ENCODE measurements at regions not wholly inside any gene's neighbourhood (a gene's known extent, or its start where the extent isn't known, plus 50 kb on each side); places are given as distances from the start of the nearest gene placed in this dataset.
"Not testable (repeated sequence)": the region's sequence is repeated elsewhere in the genome, so short reads cannot be mapped to it uniquely, and the experiment has no call there.

DNA sequence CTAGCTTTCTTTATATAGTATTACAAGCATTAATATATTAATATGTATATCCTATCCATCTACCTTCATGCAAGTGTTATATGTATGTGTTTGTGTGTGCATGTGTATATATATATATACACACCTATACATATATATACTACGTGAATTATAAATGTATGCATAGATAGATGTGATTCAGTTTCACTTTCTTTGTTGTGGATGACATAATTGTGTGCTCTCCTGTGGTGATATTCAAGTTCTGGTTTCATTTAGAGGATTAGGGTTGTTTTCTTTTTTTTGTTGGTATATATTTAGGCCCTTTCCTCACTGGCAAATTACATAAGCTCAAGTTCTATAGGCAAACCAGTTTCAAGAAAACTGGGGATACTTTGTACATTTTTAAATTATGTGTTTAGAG lies 225.7 kb upstream of the FANCL start:
- Histone ChIP-seq H3K4me2 (no peak overlapping the region), H4K20me1 (no peaks in the 10 kb centered on the region), H3K36me3 (no peaks in the 10 kb centered on the region), H3K9ac (no peak overlapping the region), H3K9me3 (no peaks in the 10 kb centered on the region), H3K27me3 (no peaks in the 10 kb centered on the region), H3K4me3 (no peak overlapping the region), H3K27ac (no peak overlapping the region), H3K4me1 (peaks cover 11% of the 10 kb centered on the region)
- no peak for TF ChIP-seq Cebpa-rat (IDR thresholded peaks at IDR 0.05)

DNA sequence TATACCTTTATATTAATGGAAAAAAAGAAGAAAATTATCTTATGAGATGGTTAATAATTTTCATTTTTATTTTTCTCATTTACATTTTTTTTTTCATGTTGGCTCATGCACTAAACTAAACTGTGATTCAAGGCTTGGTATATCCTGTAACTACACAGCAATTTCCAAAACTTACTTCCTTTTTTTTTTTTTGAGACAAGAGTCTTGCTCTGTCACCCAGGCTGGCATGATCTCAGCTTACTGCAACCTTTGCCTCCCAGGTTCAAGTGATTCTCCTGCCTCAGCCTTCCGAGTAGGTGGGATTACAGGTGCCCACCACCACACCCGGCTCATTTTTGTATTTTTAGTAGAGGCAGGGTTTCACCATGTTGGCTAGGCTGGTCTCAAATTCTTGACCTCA lies 224.9 kb upstream of the FANCL start:
- H3K4me1 ChIP-seq, result peaks cover 11% of the 10 kb centered on the region
- H3K36me3 ChIP-seq, H3K27ac ChIP-seq, H4K20me1 ChIP-seq, H3K4me3 ChIP-seq, H3K4me2 ChIP-seq, H3K27me3 ChIP-seq, H3K9me3 ChIP-seq, H3K9ac ChIP-seq: not testable (repeated sequence)

DNA sequence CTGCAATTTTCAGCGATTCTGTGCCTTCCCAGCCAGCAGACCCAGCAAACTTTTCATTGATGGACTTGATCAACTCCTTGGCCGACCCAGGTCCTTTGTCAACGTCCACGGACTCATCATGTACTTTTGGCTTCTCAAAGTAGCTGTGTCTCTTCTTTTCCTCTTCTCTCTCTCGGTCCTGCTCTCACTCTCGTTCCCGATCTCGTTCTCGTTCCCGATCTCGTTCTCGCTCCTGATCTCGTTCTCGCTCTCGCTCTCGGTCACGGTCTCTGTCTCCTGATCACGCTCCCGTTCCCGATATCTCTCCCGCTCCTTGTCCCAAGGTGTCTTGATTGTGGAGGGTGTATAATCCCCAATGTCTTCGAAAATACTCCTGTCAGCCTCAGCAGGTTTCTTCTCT lies 219.5 kb upstream of the FANCL start:
- Histone ChIP-seq H3K27me3 (no peaks in the 10 kb centered on the region), H3K4me1 (no peaks in the 10 kb centered on the region), H3K9ac (no peak overlapping the region), H3K36me3 (no peaks in the 10 kb centered on the region), H4K20me1 (no peaks in the 10 kb centered on the region), H3K4me3 (no peak overlapping the region), H3K27ac (no peak overlapping the region), H3K4me2 (no peak overlapping the region), H3K9me3 (no peaks in the 10 kb centered on the region)
- TF ChIP-seq Cebpa-rat (IDR thresholded peaks at IDR 0.05), result no peak

DNA sequence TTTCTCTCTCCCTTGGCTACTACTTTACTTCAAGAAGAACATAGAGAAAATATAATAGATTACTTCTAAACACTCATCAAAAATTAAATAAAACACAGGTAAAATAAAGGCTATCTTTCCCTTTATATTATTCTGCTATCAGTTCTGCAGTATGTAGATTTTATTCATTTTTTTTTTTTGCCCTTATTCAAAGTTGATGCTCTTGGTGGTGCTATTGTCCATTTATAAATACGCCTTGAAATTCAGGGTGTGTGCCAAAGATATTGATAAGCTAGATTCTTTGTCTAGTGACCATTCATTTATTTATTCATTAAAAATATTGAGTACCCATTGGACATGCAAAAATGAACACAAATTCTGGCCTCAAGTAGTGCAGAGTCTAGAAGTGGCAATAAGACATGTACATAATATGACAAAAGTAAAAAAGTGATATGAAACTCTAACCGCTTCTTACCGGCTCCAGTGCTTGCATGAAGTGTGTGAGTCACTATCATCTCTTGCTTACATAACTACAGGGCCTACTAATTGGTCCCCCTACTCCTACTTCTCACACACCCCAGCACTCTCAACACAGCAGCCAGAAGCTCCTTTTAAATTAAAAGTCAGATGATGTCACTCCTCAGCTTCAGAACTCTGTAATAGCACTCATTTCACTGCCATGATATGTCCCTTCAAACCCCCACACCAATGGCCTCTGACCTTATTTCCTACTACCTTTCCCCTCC lies 208.3 kb upstream of the FANCL start:
- no peaks in the 10 kb centered on the region for H3K27me3 ChIP-seq
- no peak overlapping the region for H3K9ac ChIP-seq
- no peak overlapping the region for H3K27ac ChIP-seq
- H3K9me3 ChIP-seq, result no peaks in the 10 kb centered on the region
- no peaks in the 10 kb centered on the region for H4K20me1 ChIP-seq
- TF ChIP-seq Cebpa-rat (IDR thresholded peaks at IDR 0.05), result no peak
- no peaks in the 10 kb centered on the region for H3K4me1 ChIP-seq
- H3K36me3 ChIP-seq, result no peaks in the 10 kb centered on the region
- H3K4me3 ChIP-seq, result no peak overlapping the region
- H3K4me2 ChIP-seq, result no peak overlapping the region

DNA sequence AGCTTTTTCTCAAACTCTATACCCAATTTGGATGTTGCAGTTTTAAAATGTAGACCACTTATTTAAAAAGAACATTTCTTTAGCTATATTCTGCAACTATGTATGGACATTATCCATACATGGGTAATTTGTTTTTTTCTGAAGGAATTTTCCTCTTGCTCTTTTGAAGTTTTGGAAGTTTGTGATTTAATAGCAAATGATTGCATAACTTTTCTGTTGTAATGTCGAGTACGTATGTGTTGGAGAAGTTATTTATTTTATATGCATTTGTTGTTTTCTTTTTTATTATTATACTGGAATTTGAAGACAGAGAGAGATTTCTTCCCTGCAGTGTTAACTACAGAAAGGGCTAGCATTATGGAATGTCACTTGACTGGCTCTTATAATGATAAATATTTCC lies 207.7 kb upstream of the FANCL start:
- no peaks in the 10 kb centered on the region for H3K9me3 ChIP-seq
- H3K4me2 ChIP-seq, result no peak overlapping the region
- H3K27ac ChIP-seq, result no peak overlapping the region
- no peaks in the 10 kb centered on the region for H3K4me1 ChIP-seq
- no peaks in the 10 kb centered on the region for H3K36me3 ChIP-seq
- no peak overlapping the region for H3K4me3 ChIP-seq
- H3K27me3 ChIP-seq, result no peaks in the 10 kb centered on the region
- no peaks in the 10 kb centered on the region for H4K20me1 ChIP-seq
- H3K9ac ChIP-seq, result no peak overlapping the region
- no peak for TF ChIP-seq Cebpa-rat (IDR thresholded peaks at IDR 0.05)

DNA sequence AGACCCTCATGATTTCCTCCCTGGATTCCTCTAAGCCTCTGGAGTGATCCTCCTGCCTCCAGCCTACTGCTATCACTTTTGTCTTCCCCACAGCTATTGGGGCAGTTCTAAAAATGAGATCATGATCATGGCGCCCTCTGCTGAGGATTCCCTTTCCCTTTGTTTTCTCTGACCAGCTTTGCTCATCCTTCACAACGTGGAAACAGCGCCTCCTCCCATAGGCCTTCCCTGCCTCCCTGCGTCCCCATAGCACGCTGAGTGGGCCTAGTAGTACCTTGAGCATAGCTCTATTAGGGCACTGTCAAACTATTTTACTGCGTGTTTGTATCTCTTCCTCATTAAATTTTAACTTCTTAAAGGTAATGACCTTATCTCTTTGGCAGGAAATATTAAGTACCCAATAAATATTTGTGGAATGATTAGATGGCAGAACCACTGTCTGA lies 207.0 kb upstream of the FANCL start:
- Histone ChIP-seq H4K20me1 (no peaks in the 10 kb centered on the region), H3K27me3 (no peaks in the 10 kb centered on the region), H3K27ac (no peak overlapping the region), H3K4me2 (no peak overlapping the region), H3K4me1 (no peaks in the 10 kb centered on the region), H3K4me3 (no peak overlapping the region), H3K9ac (no peak overlapping the region), H3K9me3 (no peaks in the 10 kb centered on the region), H3K36me3 (no peaks in the 10 kb centered on the region)
- TF ChIP-seq Cebpa-rat (IDR thresholded peaks at IDR 0.05), result no peak

DNA sequence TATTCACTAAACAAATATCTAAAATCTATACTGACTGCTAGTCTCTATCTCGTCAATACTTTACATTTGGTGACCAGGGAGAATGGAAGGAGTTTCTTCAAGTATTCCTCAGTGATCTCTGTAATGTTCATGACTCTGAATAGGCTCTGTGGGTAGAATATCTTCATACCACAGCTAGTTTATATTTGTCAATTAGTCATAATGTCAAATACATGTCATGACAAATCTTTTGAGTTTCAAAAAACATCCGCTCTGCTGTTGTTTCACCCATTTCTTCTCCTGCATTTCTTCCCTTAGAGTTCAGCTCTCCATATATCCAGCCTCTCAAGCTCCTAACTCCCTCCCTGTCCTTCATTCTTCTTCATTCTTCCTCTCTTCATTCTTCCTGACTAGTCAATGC lies 206.5 kb upstream of the FANCL start:
- no peak overlapping the region for H3K4me3 ChIP-seq
- no peak overlapping the region for H3K27ac ChIP-seq
- no peaks in the 10 kb centered on the region for H4K20me1 ChIP-seq
- no peak for TF ChIP-seq Cebpa-rat (IDR thresholded peaks at IDR 0.05)
- no peak overlapping the region for H3K4me2 ChIP-seq
- H3K9me3 ChIP-seq, result no peaks in the 10 kb centered on the region
- no peaks in the 10 kb centered on the region for H3K36me3 ChIP-seq
- no peak overlapping the region for H3K9ac ChIP-seq
- H3K4me1 ChIP-seq, result no peaks in the 10 kb centered on the region
- H3K27me3 ChIP-seq, result no peaks in the 10 kb centered on the region

DNA sequence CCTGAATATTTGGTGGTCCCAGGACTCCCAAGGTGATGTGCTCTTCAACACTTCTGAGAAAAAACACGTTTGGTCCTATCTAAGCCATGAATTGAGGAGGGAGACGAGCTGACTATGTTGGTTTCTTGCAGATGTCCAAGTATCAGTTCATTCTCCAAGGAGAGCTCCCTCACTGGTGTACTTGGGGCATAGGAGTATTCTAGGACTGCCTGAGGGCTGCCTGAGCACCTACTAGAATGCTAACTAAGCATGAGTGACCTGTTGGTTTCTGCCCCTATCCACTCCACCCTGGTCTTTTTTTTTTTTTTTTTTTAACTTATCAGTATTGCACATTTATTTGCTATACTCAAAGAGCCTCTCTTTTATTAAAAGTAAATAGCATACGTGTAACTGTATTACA lies 200.5 kb upstream of the FANCL start:
- H3K36me3 ChIP-seq, result no peaks in the 10 kb centered on the region
- no peak overlapping the region for H3K4me2 ChIP-seq
- H3K4me3 ChIP-seq, result no peak overlapping the region
- H4K20me1 ChIP-seq, result no peaks in the 10 kb centered on the region
- no peak overlapping the region for H3K9ac ChIP-seq
- no peak overlapping the region for H3K27ac ChIP-seq
- H3K9me3 ChIP-seq, result no peaks in the 10 kb centered on the region
- no peak for TF ChIP-seq Cebpa-rat (IDR thresholded peaks at IDR 0.05)
- no peaks in the 10 kb centered on the region for H3K4me1 ChIP-seq
- no peaks in the 10 kb centered on the region for H3K27me3 ChIP-seq

DNA sequence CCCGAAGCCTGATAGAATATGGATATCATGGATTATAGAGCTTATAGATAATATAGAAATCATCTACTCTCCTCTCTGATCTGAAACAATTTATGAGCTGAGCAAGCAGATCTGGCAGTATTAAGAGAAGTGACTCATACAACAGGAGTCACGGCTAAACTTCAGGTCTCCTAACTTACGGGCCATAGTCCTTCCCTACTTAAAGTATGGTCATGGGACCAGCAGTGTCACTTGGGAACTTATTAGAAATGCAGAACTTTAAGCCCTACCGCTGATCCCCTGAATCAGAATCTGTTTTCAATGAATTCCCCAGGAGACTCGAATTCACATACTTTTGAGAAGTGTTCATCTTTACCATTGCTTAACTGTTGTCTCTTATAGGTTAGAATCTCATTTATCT lies 195.7 kb upstream of the FANCL start:
- Histone ChIP-seq H3K36me3 (no peaks in the 10 kb centered on the region), H3K9ac (no peak overlapping the region), H3K4me1 (no peaks in the 10 kb centered on the region), H3K4me2 (no peak overlapping the region), H4K20me1 (no peaks in the 10 kb centered on the region), H3K9me3 (no peaks in the 10 kb centered on the region), H3K4me3 (no peak overlapping the region), H3K27me3 (no peaks in the 10 kb centered on the region; the same call in 1 of the 2 replicates), H3K27ac (no peak overlapping the region)
- no peak for TF ChIP-seq Cebpa-rat (IDR thresholded peaks at IDR 0.05)

DNA sequence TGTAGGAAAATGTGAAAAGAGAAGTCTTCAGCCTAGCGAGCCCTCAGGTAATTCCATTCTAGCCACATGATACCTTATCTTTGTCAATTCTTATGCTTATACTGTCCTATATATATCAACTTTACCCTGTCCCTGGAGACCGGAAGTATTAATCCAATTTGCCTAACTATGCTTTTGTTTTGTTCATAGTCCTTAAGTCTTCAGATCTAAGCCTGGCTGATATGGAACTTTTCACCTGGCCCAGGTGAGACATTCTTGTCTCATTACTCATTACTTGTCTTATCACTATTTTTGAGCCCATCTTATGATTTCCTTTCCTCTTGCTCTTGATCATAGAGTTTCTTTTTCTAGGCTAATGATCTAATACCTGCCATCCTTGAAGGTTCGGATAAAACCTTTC lies 194.1 kb upstream of the FANCL start:
- TF ChIP-seq Cebpa-rat (IDR thresholded peaks at IDR 0.05), result no peak
- H3K9ac ChIP-seq, result no peak overlapping the region
- no peaks in the 10 kb centered on the region; the same call in 1 of the 2 replicates for H3K27me3 ChIP-seq

DNA sequence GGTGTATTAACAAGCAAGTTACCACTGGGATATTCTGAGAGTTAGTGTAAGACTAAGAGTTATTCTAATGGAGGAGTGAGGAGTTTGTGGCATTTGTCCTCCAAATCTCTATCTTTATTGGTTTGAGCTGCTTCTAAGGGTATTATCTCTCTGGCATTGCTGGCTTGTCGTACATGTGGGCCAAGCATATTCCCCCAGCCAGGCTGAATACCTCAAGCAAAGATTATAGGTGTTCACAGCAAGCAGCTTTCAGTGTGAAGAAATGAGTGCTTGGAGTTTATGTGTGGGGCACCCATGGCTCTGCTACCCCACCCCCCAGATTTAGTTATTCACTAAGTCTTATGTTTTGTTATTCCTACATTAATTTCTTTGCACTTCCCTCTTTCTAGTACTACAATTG lies 193.6 kb upstream of the FANCL start:
- Histone ChIP-seq H3K4me3 (no peak overlapping the region), H3K4me2 (no peak overlapping the region), H3K27me3 (no peaks in the 10 kb centered on the region; the same call in 1 of the 2 replicates), H3K9me3 (no peaks in the 10 kb centered on the region), H3K9ac (no peak overlapping the region), H3K36me3 (no peaks in the 10 kb centered on the region), H3K27ac (no peak overlapping the region), H3K4me1 (no peaks in the 10 kb centered on the region), H4K20me1 (no peaks in the 10 kb centered on the region)
- no peak for TF ChIP-seq Cebpa-rat (IDR thresholded peaks at IDR 0.05)

More for the DNA sequence above, 194.1 kb upstream of the FANCL start:
- no peaks in the 10 kb centered on the region for H4K20me1 ChIP-seq
- no peak overlapping the region for H3K27ac ChIP-seq
- H3K36me3 ChIP-seq, result no peaks in the 10 kb centered on the region
- H3K9me3 ChIP-seq, result no peaks in the 10 kb centered on the region
- H3K4me2 ChIP-seq, result no peak overlapping the region
- H3K4me3 ChIP-seq, result no peak overlapping the region
- H3K4me1 ChIP-seq, result no peaks in the 10 kb centered on the region
